ENCODE measurements at regions not wholly inside any gene's neighbourhood (a gene's known extent, or its start where the extent isn't known, plus 50 kb on each side); places are given as distances from the start of the nearest gene placed in this dataset.

DNA sequence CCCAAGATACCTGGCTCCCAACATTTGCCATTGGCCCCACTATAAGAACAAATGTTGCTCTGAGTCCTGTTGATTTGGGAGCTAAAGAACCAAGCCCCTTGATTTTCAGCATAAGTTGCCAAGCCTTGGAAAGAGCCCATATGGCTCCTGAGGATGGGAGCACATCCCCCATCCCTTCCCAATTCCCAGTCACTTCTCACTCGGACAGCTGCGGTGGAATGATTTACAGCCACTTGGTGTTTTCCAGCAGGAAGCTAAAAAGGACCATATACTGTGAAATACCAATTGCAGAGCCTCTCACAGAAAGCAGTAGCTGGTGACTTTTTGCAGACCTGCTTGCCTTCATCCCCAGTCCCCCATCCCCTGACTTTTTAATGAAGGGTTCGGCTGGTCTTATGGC, 524.6 kb downstream of the GRIN2A start:
- no peak overlapping the region for H3K18ac ChIP-seq (ENCODE audit: low read length)
- no peak overlapping the region for H4K8ac ChIP-seq (ENCODE audit: low read depth, low read length)
- H3K9ac ChIP-seq (ENCODE audit: low read depth, low read length, poor library complexity) = no peak overlapping the region
- DNase-seq (ENCODE audit: low spot score) = no peak
- no peak overlapping the region for H2BK120ac ChIP-seq (ENCODE audit: low read depth, low read length)
- H3K14ac ChIP-seq (ENCODE audit: low read length) = no peak overlapping the region
- H2BK5ac ChIP-seq (ENCODE audit: low read length) = no peak overlapping the region
- no peak overlapping the region for H3K23ac ChIP-seq (ENCODE audit: low read depth, low read length, poor library complexity)
- H3K4me3 ChIP-seq (ENCODE audit: low read length in 2 of 2) = no peak overlapping the region
- H3K4ac ChIP-seq (ENCODE audit: low read length) = no peak overlapping the region
- WGBS, 2 donors (ENCODE audit: extremely low coverage in 2 of 2, insufficient read length in 2 of 2, insufficient replicate concordance in 1 of 2) = no CpG with 5 or more reads among the region's 3 CpGs
- H4K91ac ChIP-seq (ENCODE audit: low read depth, low read length, poor library complexity) = no peak overlapping the region
- H3K4me1 ChIP-seq (ENCODE audit: control insufficient read depth in 2 of 2, insufficient read depth in 1 of 2, low read depth in 1 of 2, low read length in 2 of 2) = peaks cover 0 to 2% of the 10 kb centered on the region in 2 donors
- H2AK5ac ChIP-seq (ENCODE audit: low read depth, low read length) = no peak overlapping the region
- H3K9me3 ChIP-seq (replicated peaks in 1 of 2; ENCODE audit: control insufficient read depth in 2 of 2, insufficient read depth in 1 of 2, low read depth in 1 of 2, low read length in 2 of 2) = no peaks in the 10 kb centered on the region
- H2BK12ac ChIP-seq (ENCODE audit: low read length) = no peak overlapping the region
- H2AFZ ChIP-seq (ENCODE audit: low read length) = no peak overlapping the region
- no peaks in the 10 kb centered on the region for H3K27me3 ChIP-seq (ENCODE audit: control insufficient read depth in 3 of 3, insufficient read depth in 3 of 3, low read depth in 1 of 3, low read length in 3 of 3)
- no peak overlapping the region for H3K4me2 ChIP-seq (ENCODE audit: insufficient read depth, low read length, poor library complexity, severe bottlenecking)
- H2BK15ac ChIP-seq (ENCODE audit: low read length) = no peak overlapping the region
- no peaks in the 10 kb centered on the region for H3K79me1 ChIP-seq (ENCODE audit: low read depth, low read length)
- H3K27ac ChIP-seq (replicated peaks; ENCODE audit: low read length) = no peak overlapping the region
- H3K36me3 ChIP-seq (replicated peaks in 1 of 2; ENCODE audit: control insufficient read depth in 2 of 2, insufficient read depth in 2 of 2, low read length in 2 of 2) = no peaks in the 10 kb centered on the region

DNA sequence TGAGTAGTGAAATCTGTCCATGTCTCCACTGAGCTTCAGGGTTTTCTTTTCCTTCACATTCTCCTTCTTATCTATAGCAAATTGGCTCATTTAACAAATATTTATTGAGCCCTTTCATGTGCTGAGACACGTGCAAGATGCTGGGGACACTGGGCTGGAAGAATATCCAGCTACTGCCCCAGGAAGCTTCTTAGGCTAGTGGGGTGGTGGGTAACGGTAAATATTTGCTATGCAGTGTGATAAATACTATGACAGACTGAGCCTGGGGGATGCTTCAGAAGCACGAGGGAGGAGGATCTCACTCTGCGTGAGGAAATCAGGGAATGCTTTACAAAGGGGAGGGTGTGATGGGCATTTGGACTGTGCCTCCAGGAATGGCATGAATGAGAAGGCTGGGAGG, 524.1 kb downstream of the GRIN2A start:
- Histone ChIP-seq H2BK5ac (ENCODE audit: low read length) (no peak overlapping the region), H3K23ac (ENCODE audit: low read depth, low read length, poor library complexity) (no peak overlapping the region), H2BK12ac (ENCODE audit: low read length) (no peak overlapping the region), H3K9ac (ENCODE audit: low read depth, low read length, poor library complexity) (no peak overlapping the region), H3K27ac (replicated peaks; ENCODE audit: low read length) (no peak overlapping the region), H3K4me3 (ENCODE audit: low read length in 2 of 2) (no peak overlapping the region), H3K4me1 (ENCODE audit: control insufficient read depth in 2 of 2, insufficient read depth in 1 of 2, low read depth in 1 of 2, low read length in 2 of 2) (peaks cover 0 to 2% of the 10 kb centered on the region in 2 donors), H4K91ac (ENCODE audit: low read depth, low read length, poor library complexity) (no peak overlapping the region), H3K4ac (ENCODE audit: low read length) (no peak overlapping the region), H3K14ac (ENCODE audit: low read length) (no peak overlapping the region), H2AK5ac (ENCODE audit: low read depth, low read length) (no peak overlapping the region), H3K4me2 (ENCODE audit: insufficient read depth, low read length, poor library complexity, severe bottlenecking) (no peak overlapping the region), H3K18ac (ENCODE audit: low read length) (no peak overlapping the region), H2AFZ (ENCODE audit: low read length) (no peak overlapping the region), H2BK15ac (ENCODE audit: low read length) (no peak overlapping the region), H3K79me1 (ENCODE audit: low read depth, low read length) (no peaks in the 10 kb centered on the region), H3K36me3 (replicated peaks in 1 of 2; ENCODE audit: control insufficient read depth in 2 of 2, insufficient read depth in 2 of 2, low read length in 2 of 2) (no peaks in the 10 kb centered on the region), H2BK120ac (ENCODE audit: low read depth, low read length) (no peak overlapping the region), H3K27me3 (ENCODE audit: control insufficient read depth in 3 of 3, insufficient read depth in 3 of 3, low read depth in 1 of 3, low read length in 3 of 3) (no peaks in the 10 kb centered on the region), H3K9me3 (replicated peaks in 1 of 2; ENCODE audit: control insufficient read depth in 2 of 2, insufficient read depth in 1 of 2, low read depth in 1 of 2, low read length in 2 of 2) (no peaks in the 10 kb centered on the region), H4K8ac (ENCODE audit: low read depth, low read length) (no peak overlapping the region)
- DNase-seq (ENCODE audit: low spot score) = no peak
- WGBS, 2 donors (ENCODE audit: extremely low coverage in 2 of 2, insufficient read length in 2 of 2, insufficient replicate concordance in 1 of 2) = no CpG with 5 or more reads among the region's 4 CpGs

- H2BK15ac ChIP-seq (ENCODE audit: low read length) = no peak overlapping the region
- no peak overlapping the region for H3K27ac ChIP-seq (replicated peaks; ENCODE audit: low read length)
- WGBS, 2 donors (ENCODE audit: extremely low coverage in 2 of 2, insufficient read length in 2 of 2, insufficient replicate concordance in 1 of 2) = no CpG with 5 or more reads among the region's 5 CpGs
- H3K9me3 ChIP-seq (replicated peaks in 1 of 2; ENCODE audit: control insufficient read depth in 2 of 2, insufficient read depth in 1 of 2, low read depth in 1 of 2, low read length in 2 of 2) = no peaks in the 10 kb centered on the region
- no peak for DNase-seq (ENCODE audit: low spot score)
- H3K4me2 ChIP-seq (ENCODE audit: insufficient read depth, low read length, poor library complexity, severe bottlenecking) = no peak overlapping the region
- H3K9ac ChIP-seq (ENCODE audit: low read depth, low read length, poor library complexity) = no peak overlapping the region
- H3K27me3 ChIP-seq (ENCODE audit: control insufficient read depth in 3 of 3, insufficient read depth in 3 of 3, low read depth in 1 of 3, low read length in 3 of 3) = no peaks in the 10 kb centered on the region
- H2BK12ac ChIP-seq (ENCODE audit: low read length) = no peak overlapping the region
- H3K14ac ChIP-seq (ENCODE audit: low read length) = no peak overlapping the region
- no peak overlapping the region for H2AK5ac ChIP-seq (ENCODE audit: low read depth, low read length)
- no peak overlapping the region for H2AFZ ChIP-seq (ENCODE audit: low read length)
- no peaks in the 10 kb centered on the region for H3K79me1 ChIP-seq (ENCODE audit: low read depth, low read length)
- H4K8ac ChIP-seq (ENCODE audit: low read depth, low read length) = no peak overlapping the region
- no peak overlapping the region for H3K23ac ChIP-seq (ENCODE audit: low read depth, low read length, poor library complexity)
- H3K18ac ChIP-seq (ENCODE audit: low read length) = no peak overlapping the region
- no peak overlapping the region for H2BK5ac ChIP-seq (ENCODE audit: low read length)
- H3K36me3 ChIP-seq (replicated peaks in 1 of 2; ENCODE audit: control insufficient read depth in 2 of 2, insufficient read depth in 2 of 2, low read length in 2 of 2) = no peaks in the 10 kb centered on the region
- no peak overlapping the region for H3K4ac ChIP-seq (ENCODE audit: low read length)
- no peak overlapping the region for H3K4me3 ChIP-seq (ENCODE audit: low read length in 2 of 2)
- peaks cover 0 to 2% of the 10 kb centered on the region in 2 donors for H3K4me1 ChIP-seq (ENCODE audit: control insufficient read depth in 2 of 2, insufficient read depth in 1 of 2, low read depth in 1 of 2, low read length in 2 of 2)
- no peak overlapping the region for H4K91ac ChIP-seq (ENCODE audit: low read depth, low read length, poor library complexity)
- no peak overlapping the region for H2BK120ac ChIP-seq (ENCODE audit: low read depth, low read length)
Observed at GRCh38 chr16:9658586-9658985, 523.6 kb downstream of the GRIN2A start.

GRCh38 chr16:9660898-9661297, 521.3 kb downstream of the GRIN2A start:
- WGBS, 2 donors (ENCODE audit: extremely low coverage in 2 of 2, insufficient read length in 2 of 2, insufficient replicate concordance in 1 of 2) = no CpG with 5 or more reads among the region's 6 CpGs
- no peaks in the 10 kb centered on the region for H3K4me1 ChIP-seq (ENCODE audit: control insufficient read depth in 2 of 2, insufficient read depth in 1 of 2, low read depth in 1 of 2, low read length in 2 of 2)
- H3K14ac ChIP-seq (ENCODE audit: low read length) = no peak overlapping the region
- no peaks in the 10 kb centered on the region for H3K9me3 ChIP-seq (replicated peaks in 1 of 2; ENCODE audit: control insufficient read depth in 2 of 2, insufficient read depth in 1 of 2, low read depth in 1 of 2, low read length in 2 of 2)
- no peak overlapping the region for H2BK5ac ChIP-seq (ENCODE audit: low read length)
- H3K4me3 ChIP-seq (ENCODE audit: low read length in 2 of 2) = no peak overlapping the region
- no peak overlapping the region for H3K23ac ChIP-seq (ENCODE audit: low read depth, low read length, poor library complexity)
- no peak for DNase-seq (ENCODE audit: low spot score)
- H2AK5ac ChIP-seq (ENCODE audit: low read depth, low read length) = no peak overlapping the region
- no peak overlapping the region for H3K18ac ChIP-seq (ENCODE audit: low read length)
- H3K4me2 ChIP-seq (ENCODE audit: insufficient read depth, low read length, poor library complexity, severe bottlenecking) = no peak overlapping the region
- no peak overlapping the region for H2BK120ac ChIP-seq (ENCODE audit: low read depth, low read length)
- H2BK12ac ChIP-seq (ENCODE audit: low read length) = no peak overlapping the region
- no peak overlapping the region for H2AFZ ChIP-seq (ENCODE audit: low read length)
- H3K36me3 ChIP-seq (replicated peaks in 1 of 2; ENCODE audit: control insufficient read depth in 2 of 2, insufficient read depth in 2 of 2, low read length in 2 of 2) = no peaks in the 10 kb centered on the region
- H3K27me3 ChIP-seq (ENCODE audit: control insufficient read depth in 3 of 3, insufficient read depth in 3 of 3, low read depth in 1 of 3, low read length in 3 of 3) = no peaks in the 10 kb centered on the region
- H4K91ac ChIP-seq (ENCODE audit: low read depth, low read length, poor library complexity) = no peak overlapping the region
- H3K4ac ChIP-seq (ENCODE audit: low read length) = no peak overlapping the region
- no peak overlapping the region for H4K8ac ChIP-seq (ENCODE audit: low read depth, low read length)
- no peak overlapping the region for H3K9ac ChIP-seq (ENCODE audit: low read depth, low read length, poor library complexity)
- no peaks in the 10 kb centered on the region for H3K79me1 ChIP-seq (ENCODE audit: low read depth, low read length)
- no peak overlapping the region for H3K27ac ChIP-seq (replicated peaks; ENCODE audit: low read length)
- no peak overlapping the region for H2BK15ac ChIP-seq (ENCODE audit: low read length)

Measured in neuronal stem cell (in vitro differentiated cells).